GM12892 (cell line): ENCODE measurements at regions not wholly inside any gene's neighbourhood (a gene's known extent, or its start where the extent isn't known, plus 50 kb on each side); places are given as distances from the start of the nearest gene placed in this dataset.

Experiments
- POLR2AphosphoS5 ChIP-seq: IDR thresholded peaks from 2 replicates; pipeline ENCODE4 v1.6.1; 2011; ENCODE audit warnings: low read depth, low read length, control low read depth
- TAF1 ChIP-seq: IDR thresholded peaks from 2 replicates; pipeline ENCODE4 v1.6.1; 2011; ENCODE audit warnings: low read depth, mild to moderate bottlenecking, control low read depth, low read length, borderline replicate concordance

GRCh38 chr2:19216676-19217602, 141.5 kb downstream of the OSR1 start:
- TF ChIP-seq POLR2AphosphoS5 = no peak
- TF ChIP-seq TAF1 = no peak
